Neural cell (in vitro differentiated cells): ENCODE measurements at regions not wholly inside any gene's neighbourhood (a gene's known extent, or its start where the extent isn't known, plus 50 kb on each side); places are given as distances from the start of the nearest gene placed in this dataset.

Source experiments
- H2AFZ ChIP-seq: fragments of 200-600, 300-800 bp; sonication (generic), shearing (Covaris generic); 2 replicates; pipeline ENCODE4 v1.6.0; 2014; ENCODE audit warnings: low read depth, mild to moderate bottlenecking, antibody characterized with exemption, low read length, moderate library complexity
- H3F3A ChIP-seq: fragments of 200-600 bp; shearing (Covaris generic); 2 replicates; pipeline ENCODE4 v1.6.1; 2016; ENCODE audit warnings: mild to moderate bottlenecking, moderate library complexity, mixed read lengths, antibody characterized with exemption, low read length; ENCODE audit not compliant: insufficient read depth, poor library complexity, severe bottlenecking
- H3K27ac ChIP-seq: fragments of 200-600, 300-800 bp; sonication (generic), shearing (Covaris generic); 2 replicates; pipeline ENCODE4 v1.5.1; 2014; ENCODE audit warnings: mild to moderate bottlenecking, low read length, moderate library complexity
- H3K27me3 ChIP-seq: fragments of 300-800, 200-600 bp; sonication (generic), shearing (Covaris generic); 2 replicates; pipeline ENCODE4 v1.6.0; 2014; ENCODE audit warnings: mild to moderate bottlenecking, low read depth, low read length, moderate library complexity; ENCODE audit not compliant: insufficient read depth
- H3K36me3 ChIP-seq: fragments of 300-800, 200-600 bp; sonication (generic), shearing (Covaris generic); 2 replicates; pipeline ENCODE4 v1.5.1; 2014; ENCODE audit warnings: mild to moderate bottlenecking, antibody characterized with exemption, low read length, moderate library complexity; ENCODE audit not compliant: insufficient read depth
- H3K4me2 ChIP-seq: fragments of 300-800, 200-600 bp; sonication (generic), shearing (Covaris generic); 2 replicates; pipeline ENCODE4 v1.6.0; 2014; ENCODE audit warnings: mild to moderate bottlenecking, low read length
- H3K4me3 ChIP-seq: fragments of 300-800, 200-600 bp; sonication (generic), shearing (Covaris generic); 2 replicates; pipeline ENCODE4 v1.5.1; 2014; ENCODE audit warnings: mild to moderate bottlenecking, low read length, moderate library complexity
- H3K79me2 ChIP-seq: fragments of 200-600 bp; shearing (Covaris generic); replicated peaks from 2 replicates; pipeline ENCODE4 v1.6.0; 2014; ENCODE audit warnings: mild to moderate bottlenecking, low read length, moderate library complexity; ENCODE audit not compliant: insufficient read depth
- H3K9ac ChIP-seq: fragments of 300-800, 200-600 bp; sonication (generic), shearing (Covaris generic); 2 replicates; pipeline ENCODE4 v1.6.1; 2016; ENCODE audit warnings: mild to moderate bottlenecking, low read length, mixed read lengths
- H3K9me2 ChIP-seq: fragments of 200-600 bp; shearing (Covaris generic); 2 replicates; pipeline ENCODE4 v1.6.1; 2016; ENCODE audit warnings: mild to moderate bottlenecking, low read length, mixed read lengths; ENCODE audit not compliant: insufficient read depth
- H3K9me3 ChIP-seq: fragments of 200-600, 300-800 bp; sonication (generic), shearing (Covaris generic); 2 replicates; pipeline ENCODE4 v1.6.1; 2016; ENCODE audit warnings: mild to moderate bottlenecking, mixed run types, low read length, moderate library complexity, mixed read lengths
- H4K20me1 ChIP-seq: fragments of 200-600 bp; shearing (Covaris generic); 2 replicates; pipeline ENCODE4 v1.6.1; 2016; ENCODE audit warnings: mild to moderate bottlenecking, mixed run types; ENCODE audit not compliant: insufficient read depth
- EP300 ChIP-seq: fragments of 450-650 bp; conservative IDR thresholded peaks from 2 replicates; pipeline ENCODE4 v1.6.1; 2014; ENCODE audit warnings: antibody characterized with exemption, mild to moderate bottlenecking, moderate library complexity; ENCODE audit not compliant: poor library complexity, severe bottlenecking
- EZH2 ChIP-seq: fragments of 200-600, 300-800 bp; shearing (Covaris generic), sonication (generic); IDR thresholded peaks from 2 replicates; pipeline ENCODE4 v1.6.1; 2014; ENCODE audit warnings: antibody characterized with exemption, low read length, borderline replicate concordance, mild to moderate bottlenecking; ENCODE audit not compliant: insufficient read depth, poor library complexity, severe bottlenecking
- MXI1 ChIP-seq: fragments of 450-650 bp; conservative IDR thresholded peaks from 2 replicates; pipeline ENCODE4 v1.6.1; 2014; ENCODE audit warnings: antibody characterized with exemption, mild to moderate bottlenecking; ENCODE audit not compliant: poor library complexity, severe bottlenecking
- POLR2AphosphoS5 ChIP-seq: IDR thresholded peaks from 2 replicates; pipeline ENCODE4 v1.6.1; 2012
- RAD21 ChIP-seq: fragments of 450-650 bp; conservative IDR thresholded peaks from 2 replicates; pipeline ENCODE4 v1.6.1; 2014; ENCODE audit warnings: antibody characterized with exemption, mild to moderate bottlenecking, moderate library complexity
- SMC3 ChIP-seq: fragments of 450-650 bp; conservative IDR thresholded peaks from 2 replicates; pipeline ENCODE4 v1.6.1; 2014; ENCODE audit warnings: antibody characterized with exemption, mild to moderate bottlenecking, moderate library complexity; ENCODE audit not compliant: poor library complexity
- TAF1 ChIP-seq: IDR thresholded peaks from 2 replicates; pipeline ENCODE4 v1.6.1; 2012; ENCODE audit warnings: low read depth
- TF ChIP-seq, protein P1 (sequence below): IDR thresholded peaks from 2 replicates; pipeline ENCODE4 v1.6.1; 2012; ENCODE audit warnings: borderline replicate concordance
- TF ChIP-seq, protein P2 (sequence below): fragments of 450-650 bp; IDR thresholded peaks from 2 replicates; pipeline ENCODE4 v1.5.1; 2014; ENCODE audit warnings: antibody characterized with exemption, mild to moderate bottlenecking, moderate library complexity; ENCODE audit not compliant: poor library complexity, severe bottlenecking

DNA sequence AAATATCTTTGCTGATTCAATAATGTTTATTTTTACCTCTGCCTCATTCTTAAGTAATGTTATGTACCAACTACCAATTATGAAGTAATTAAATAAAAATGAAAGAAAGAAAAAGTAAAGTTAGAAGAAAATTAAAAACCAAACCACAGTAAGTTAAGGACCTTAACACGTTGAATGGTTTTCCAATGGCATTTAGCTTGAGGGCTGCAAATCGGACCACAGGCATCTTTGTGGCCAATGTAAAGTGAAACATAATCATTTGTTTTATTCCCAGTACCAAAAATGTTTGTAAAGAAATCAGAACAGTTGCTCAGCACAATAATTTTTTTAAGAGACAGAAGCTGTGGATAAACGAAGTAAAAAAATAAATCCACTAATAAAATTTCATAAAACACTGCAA lies 1455.5 kb upstream of the ZEB2 start:
- H3K27me3 ChIP-seq: no peaks in the 10 kb centered on the region
- TF ChIP-seq POLR2AphosphoS5 (no peak), RAD21 (no peak), EZH2 (no peak), SMC3 (no peak), MXI1 (no peak), EP300 (no peak), TAF1 (no peak)
- TF ChIP-seq, protein P1, sequence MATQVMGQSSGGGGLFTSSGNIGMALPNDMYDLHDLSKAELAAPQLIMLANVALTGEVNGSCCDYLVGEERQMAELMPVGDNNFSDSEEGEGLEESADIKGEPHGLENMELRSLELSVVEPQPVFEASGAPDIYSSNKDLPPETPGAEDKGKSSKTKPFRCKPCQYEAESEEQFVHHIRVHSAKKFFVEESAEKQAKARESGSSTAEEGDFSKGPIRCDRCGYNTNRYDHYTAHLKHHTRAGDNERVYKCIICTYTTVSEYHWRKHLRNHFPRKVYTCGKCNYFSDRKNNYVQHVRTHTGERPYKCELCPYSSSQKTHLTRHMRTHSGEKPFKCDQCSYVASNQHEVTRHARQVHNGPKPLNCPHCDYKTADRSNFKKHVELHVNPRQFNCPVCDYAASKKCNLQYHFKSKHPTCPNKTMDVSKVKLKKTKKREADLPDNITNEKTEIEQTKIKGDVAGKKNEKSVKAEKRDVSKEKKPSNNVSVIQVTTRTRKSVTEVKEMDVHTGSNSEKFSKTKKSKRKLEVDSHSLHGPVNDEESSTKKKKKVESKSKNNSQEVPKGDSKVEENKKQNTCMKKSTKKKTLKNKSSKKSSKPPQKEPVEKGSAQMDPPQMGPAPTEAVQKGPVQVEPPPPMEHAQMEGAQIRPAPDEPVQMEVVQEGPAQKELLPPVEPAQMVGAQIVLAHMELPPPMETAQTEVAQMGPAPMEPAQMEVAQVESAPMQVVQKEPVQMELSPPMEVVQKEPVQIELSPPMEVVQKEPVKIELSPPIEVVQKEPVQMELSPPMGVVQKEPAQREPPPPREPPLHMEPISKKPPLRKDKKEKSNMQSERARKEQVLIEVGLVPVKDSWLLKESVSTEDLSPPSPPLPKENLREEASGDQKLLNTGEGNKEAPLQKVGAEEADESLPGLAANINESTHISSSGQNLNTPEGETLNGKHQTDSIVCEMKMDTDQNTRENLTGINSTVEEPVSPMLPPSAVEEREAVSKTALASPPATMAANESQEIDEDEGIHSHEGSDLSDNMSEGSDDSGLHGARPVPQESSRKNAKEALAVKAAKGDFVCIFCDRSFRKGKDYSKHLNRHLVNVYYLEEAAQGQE: no peak
- TF ChIP-seq, protein P2, sequence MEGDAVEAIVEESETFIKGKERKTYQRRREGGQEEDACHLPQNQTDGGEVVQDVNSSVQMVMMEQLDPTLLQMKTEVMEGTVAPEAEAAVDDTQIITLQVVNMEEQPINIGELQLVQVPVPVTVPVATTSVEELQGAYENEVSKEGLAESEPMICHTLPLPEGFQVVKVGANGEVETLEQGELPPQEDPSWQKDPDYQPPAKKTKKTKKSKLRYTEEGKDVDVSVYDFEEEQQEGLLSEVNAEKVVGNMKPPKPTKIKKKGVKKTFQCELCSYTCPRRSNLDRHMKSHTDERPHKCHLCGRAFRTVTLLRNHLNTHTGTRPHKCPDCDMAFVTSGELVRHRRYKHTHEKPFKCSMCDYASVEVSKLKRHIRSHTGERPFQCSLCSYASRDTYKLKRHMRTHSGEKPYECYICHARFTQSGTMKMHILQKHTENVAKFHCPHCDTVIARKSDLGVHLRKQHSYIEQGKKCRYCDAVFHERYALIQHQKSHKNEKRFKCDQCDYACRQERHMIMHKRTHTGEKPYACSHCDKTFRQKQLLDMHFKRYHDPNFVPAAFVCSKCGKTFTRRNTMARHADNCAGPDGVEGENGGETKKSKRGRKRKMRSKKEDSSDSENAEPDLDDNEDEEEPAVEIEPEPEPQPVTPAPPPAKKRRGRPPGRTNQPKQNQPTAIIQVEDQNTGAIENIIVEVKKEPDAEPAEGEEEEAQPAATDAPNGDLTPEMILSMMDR: no peak

DNA sequence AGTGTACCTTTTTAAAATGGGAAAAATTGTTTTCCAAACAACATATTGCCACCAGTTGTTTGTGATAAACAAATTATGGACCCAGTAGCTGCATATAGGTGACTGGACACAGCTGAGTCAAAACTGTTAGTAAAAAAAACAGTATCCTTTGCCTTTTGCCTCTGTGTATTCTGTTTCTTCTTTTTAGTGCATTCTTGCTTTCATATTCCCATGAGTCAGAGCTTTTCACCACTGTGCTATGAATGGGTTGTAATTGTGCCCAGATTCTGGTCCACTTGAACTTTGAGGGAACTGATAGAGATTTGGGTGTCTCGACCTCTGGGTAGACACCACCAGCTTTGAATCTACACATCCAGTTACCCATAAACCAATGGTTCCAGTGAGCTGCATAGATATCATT lies 1441.9 kb upstream of the ZEB2 start:
- Histone ChIP-seq H3K27ac (no peak overlapping the region), H2AFZ (no peak overlapping the region), H4K20me1 (no peaks in the 10 kb centered on the region), H3K36me3 (no peaks in the 10 kb centered on the region), H3K9ac (no peak overlapping the region), H3K4me2 (no peak overlapping the region), H3K9me2 (no peaks in the 10 kb centered on the region), H3K4me3 (no peak overlapping the region), H3K9me3 (no peaks in the 10 kb centered on the region), H3K79me2 (no peaks in the 10 kb centered on the region), H3F3A (no peaks in the 10 kb centered on the region), H3K27me3 (no peaks in the 10 kb centered on the region)
- TF ChIP-seq, protein P1: no peak
- no peak for TF ChIP-seq RAD21

More for the DNA sequence above, 1455.5 kb upstream of the ZEB2 start:
- Histone ChIP-seq H3K36me3 (no peaks in the 10 kb centered on the region), H3K9ac (no peak overlapping the region), H2AFZ (no peak overlapping the region), H3K9me2 (no peaks in the 10 kb centered on the region), H3K4me2 (no peak overlapping the region), H3K27ac (no peak overlapping the region), H3K79me2 (no peaks in the 10 kb centered on the region), H3K4me3 (no peak overlapping the region), H4K20me1 (no peaks in the 10 kb centered on the region), H3K9me3 (no peaks in the 10 kb centered on the region), H3F3A (no peaks in the 10 kb centered on the region)
